SW 1271 (cell line): ENCODE measurements at regions not wholly inside any gene's neighbourhood (a gene's known extent, or its start where the extent isn't known, plus 50 kb on each side); places are given as distances from the start of the nearest gene placed in this dataset.
"Not testable (repeated sequence)": the region's sequence is repeated elsewhere in the genome, so short reads cannot be mapped to it uniquely, and the experiment has no call there.

Experiments
- DNase-seq, 2 experiments: peaks; one replicate each; lab custom pipeline; 2025; lab: John Stamatoyannopoulos, UW

GRCh38 chr7:25454562-25455041 is 226.3 kb upstream of the NPVF start:
- DNase-seq = no peak

- no peak for DNase-seq
These were observed 227.5 kb upstream of the NPVF start for GRCh38 chr7:25455683-25456251.

GRCh38 chr7:25456467-25457171 is 228.3 kb upstream of the NPVF start:
- DNase-seq = no peak

GRCh38 chr7:25459057-25459456 is 230.8 kb upstream of the NPVF start:
- DNase-seq = no peak

- DNase-seq = no peak
These were observed 232.1 kb upstream of the NPVF start for GRCh38 chr7:25460433-25460832.

- DNase-seq = no peak
These were observed 241.4 kb upstream of the NPVF start for GRCh38 chr7:25469669-25470068.

GRCh38 chr7:25476863-25477499 is 248.7 kb upstream of the NPVF start:
- no peak for DNase-seq

- DNase-seq = not testable (repeated sequence)
These were observed 249.9 kb upstream of the NPVF start for GRCh38 chr7:25478221-25478620.

- DNase-seq = no peak
These were observed 250.6 kb upstream of the NPVF start for GRCh38 chr7:25478925-25479324.

- no peak for DNase-seq
These were observed 253.6 kb upstream of the NPVF start for GRCh38 chr7:25481891-25482290.

GRCh38 chr7:25482631-25483030 is 254.3 kb upstream of the NPVF start:
- DNase-seq = no peak

- no peak for DNase-seq
These were observed 256.7 kb upstream of the NPVF start for GRCh38 chr7:25485026-25485425.

- no peak for DNase-seq
These were observed 258.4 kb upstream of the NPVF start for GRCh38 chr7:25486656-25487055.

- no peak for DNase-seq
These were observed 265.6 kb upstream of the NPVF start for GRCh38 chr7:25493805-25494366.

- no peak for DNase-seq
These were observed 266.6 kb upstream of the NPVF start for GRCh38 chr7:25494896-25495295.

GRCh38 chr7:25495342-25496250 is 267.3 kb upstream of the NPVF start:
- no peak for DNase-seq

GRCh38 chr7:25496476-25497368 is 268.4 kb upstream of the NPVF start:
- no peak for DNase-seq

- no peak for DNase-seq
These were observed 272.2 kb upstream of the NPVF start for GRCh38 chr7:25500393-25500921.

- no peak for DNase-seq
These were observed 275.0 kb upstream of the NPVF start for GRCh38 chr7:25503306-25503705.

- DNase-seq = no peak
These were observed 283.9 kb upstream of the NPVF start for GRCh38 chr7:25512061-25512687.
